ENCODE measurements at regions not wholly inside any gene's neighbourhood (a gene's known extent, or its start where the extent isn't known, plus 50 kb on each side); places are given as distances from the start of the nearest gene placed in this dataset.
"Not testable (repeated sequence)": the region's sequence is repeated elsewhere in the genome, so short reads cannot be mapped to it uniquely, and the experiment has no call there.

GRCh38 chr9:11686733-11687132 is 1006.5 kb upstream of the TYRP1 start:
- DNase-seq (no peak), ATAC-seq (no peak)
- intact Hi-C loops (cut with DNase I), result no loop called here
- Histone ChIP-seq H3K4me3 (no peak overlapping the region), H3K36me3 (no peaks in the 10 kb centered on the region), H3K27me3 (no peaks in the 10 kb centered on the region), H3K4me1 (no peaks in the 10 kb centered on the region), H3K9me3 (peaks cover 0 to 3% (median 0%) of the 10 kb centered on the region in 12 donors), H3K27ac (no peak overlapping the region)
- TF ChIP-seq POLR2A (IDR thresholded peaks at IDR 0.05) (no peak), CTCF (IDR thresholded peaks at IDR 0.05) (no peak)

- TF ChIP-seq POLR2A (IDR thresholded peaks at IDR 0.05), result no peak
- TF ChIP-seq CTCF (IDR thresholded peaks at IDR 0.05), result no peak
- Histone ChIP-seq H3K36me3 (no peaks in the 10 kb centered on the region), H3K4me3 (no peak overlapping the region), H3K27me3 (no peaks in the 10 kb centered on the region), H3K4me1 (no peaks in the 10 kb centered on the region), H3K27ac (no peak overlapping the region), H3K9me3 (no peaks in the 10 kb centered on the region)
- DNase-seq (no peak), ATAC-seq (no peak)
- intact Hi-C loops (cut with DNase I), result no loop called here
Measured at GRCh38 chr9:11697126-11697525, 996.1 kb upstream of the TYRP1 start.

GRCh38 chr9:11701706-11702105 is 991.5 kb upstream of the TYRP1 start:
- TF ChIP-seq POLR2A (IDR thresholded peaks at IDR 0.05) (no peak), CTCF (IDR thresholded peaks at IDR 0.05) (no peak)
- Histone ChIP-seq H3K27ac (no peak overlapping the region), H3K4me3 (no peak overlapping the region), H3K27me3 (no peaks in the 10 kb centered on the region), H3K4me1 (no peaks in the 10 kb centered on the region), H3K9me3 (no peaks in the 10 kb centered on the region), H3K36me3 (no peaks in the 10 kb centered on the region)
- no peak for ATAC-seq
- intact Hi-C loops (cut with DNase I), result no loop called here
- no peak for DNase-seq
- 80 to 84% (median 82%) methylated on average over 3 of the region's 3 CpGs for WGBS, 4 donors

GRCh38 chr9:11702548-11702947 is 990.6 kb upstream of the TYRP1 start:
- no peaks in the 10 kb centered on the region for H3K36me3 ChIP-seq
- intact Hi-C loops (cut with DNase I), result no loop called here
- ATAC-seq (no peak), DNase-seq (no peak)
- no peak for TF ChIP-seq POLR2A (IDR thresholded peaks at IDR 0.05)
- no peaks in the 10 kb centered on the region for H3K27me3 ChIP-seq
- no peaks in the 10 kb centered on the region for H3K9me3 ChIP-seq
- no peak overlapping the region for H3K27ac ChIP-seq
- WGBS, 4 donors, result 91 to 93% (median 91%) methylated on average over 2 of the region's 2 CpGs
- H3K4me3 ChIP-seq, result no peak overlapping the region
- no peaks in the 10 kb centered on the region for H3K4me1 ChIP-seq

GRCh38 chr9:11704198-11704597 is 989.0 kb upstream of the TYRP1 start:
- H3K9me3 ChIP-seq; DNase-seq; ATAC-seq; H3K27ac ChIP-seq; H3K36me3 ChIP-seq; H3K4me3 ChIP-seq; H3K27me3 ChIP-seq; H3K4me1 ChIP-seq; intact Hi-C loops (cut with DNase I): not testable (repeated sequence)
- 0 to 59% (median 47%) methylated on average over 1 of the region's 1 CpG for WGBS, 4 donors

Measured in heart left ventricle (tissue), 16 donors.